Small intestine (tissue), 7 donors: ENCODE measurements at regions not wholly inside any gene's neighbourhood (a gene's known extent, or its start where the extent isn't known, plus 50 kb on each side); places are given as distances from the start of the nearest gene placed in this dataset.

Source experiments
- DNase-seq, 2 donors: peaks; one replicate each; pipeline versions ENCODE4 v3.0.0 to v3.0.0-alpha.2; 2013
- FAIRE-seq: peaks from 2 replicates; lab custom pipeline; 2012; peaks lifted over from hg19 to GRCh38; lab: Jason Lieb, UNC
- H3K27ac ChIP-seq, 3 donors: one replicate each; pipeline ENCODE4 v1.5.1; 2013; ENCODE audit warnings: low read length in 2 of 3, mild to moderate bottlenecking in 2 of 3, control low read depth in 1 of 3, inconsistent platforms in 1 of 3, low read depth in 1 of 3, moderate library complexity in 1 of 3
- H3K27me3 ChIP-seq, 3 donors: one replicate each; pipeline ENCODE4 v1.6.1; 2013; ENCODE audit warnings: low read length in 3 of 3, inconsistent platforms in 1 of 3; ENCODE audit not compliant: control insufficient read depth in 3 of 3, insufficient read depth in 3 of 3
- H3K36me3 ChIP-seq, 3 donors: one replicate each; pipeline ENCODE4 v1.6.1; 2013; ENCODE audit warnings: low read length in 3 of 3, inconsistent platforms in 1 of 3, low read depth in 1 of 3, mild to moderate bottlenecking in 1 of 3, moderate library complexity in 1 of 3; ENCODE audit not compliant: control insufficient read depth in 3 of 3, insufficient read depth in 2 of 3
- H3K4me1 ChIP-seq, 3 donors: one replicate each; pipeline ENCODE4 v1.6.1; 2013; ENCODE audit warnings: low read length in 2 of 3, inconsistent platforms in 1 of 3, low read depth in 1 of 3, mild to moderate bottlenecking in 1 of 3, moderate library complexity in 1 of 3; ENCODE audit not compliant: control insufficient read depth in 3 of 3, insufficient read depth in 2 of 3
- H3K4me3 ChIP-seq, 3 donors: one replicate each; pipeline ENCODE4 v1.5.1; 2013; ENCODE audit warnings: low read length in 3 of 3, control low read depth in 1 of 3, inconsistent platforms in 1 of 3, low read depth in 1 of 3, mild to moderate bottlenecking in 1 of 3, moderate library complexity in 1 of 3
- H3K9me3 ChIP-seq, 2 donors: one replicate each; pipeline ENCODE4 v1.6.1; 2013; ENCODE audit warnings: low read depth in 1 of 2, low read length in 1 of 2; ENCODE audit not compliant: control insufficient read depth in 2 of 2, insufficient read depth in 1 of 2
- WGBS, 3 donors: extraction: QIAGEN DNeasy Blood & Tissue Kit; methylation state at CpG; one replicate each; pipeline ENCODE4 v1.1.7; 2013; 5-methylcytosine and 5-hydroxymethylcytosine counted together
- donor health status: healthy with polysubstance abuse.
- donor health status: control.
- donor health status: control.
- donor health status: Bipolar disorder and iron deficiency.
- donor health status: healthy.

- DNase-seq (no peak), FAIRE-seq (no peak)
- Histone ChIP-seq H3K4me1 (no peaks in the 10 kb centered on the region), H3K27me3 (no peaks in the 10 kb centered on the region), H3K36me3 (no peaks in the 10 kb centered on the region), H3K4me3 (no peak overlapping the region), H3K27ac (no peak overlapping the region), H3K9me3 (no peaks in the 10 kb centered on the region)
- 81 to 85% (median 82%) methylated on average over 6 of the region's 6 CpGs for WGBS, 3 donors
Observed at GRCh38 chr18:75800331-75800648, 372.8 kb upstream of the SMIM21 start.

GRCh38 chr18:75799449-75800330, 372.2 kb upstream of the SMIM21 start:
- H3K27ac ChIP-seq, result no peak overlapping the region

GRCh38 chr18:75797046-75797445, 369.5 kb upstream of the SMIM21 start:
- no peaks in the 10 kb centered on the region for H3K9me3 ChIP-seq
- H3K27me3 ChIP-seq, result no peaks in the 10 kb centered on the region
- 61 to 84% (median 68%) methylated on average over 1 of the region's 1 CpG for WGBS, 3 donors
- no peak overlapping the region for H3K27ac ChIP-seq
- FAIRE-seq (no peak), DNase-seq (no peak)
- H3K36me3 ChIP-seq, result no peaks in the 10 kb centered on the region
- no peak overlapping the region for H3K4me3 ChIP-seq
- no peaks in the 10 kb centered on the region for H3K4me1 ChIP-seq

More at GRCh38 chr18:75799449-75800330, 372.2 kb upstream of the SMIM21 start:
- FAIRE-seq (no peak), DNase-seq (no peak)
- no peaks in the 10 kb centered on the region for H3K9me3 ChIP-seq
- 62 to 77% (median 62%) methylated on average over 10 of the region's 10 CpGs for WGBS, 3 donors
- H3K4me1 ChIP-seq, result no peaks in the 10 kb centered on the region
- no peaks in the 10 kb centered on the region for H3K36me3 ChIP-seq
- no peaks in the 10 kb centered on the region for H3K27me3 ChIP-seq
- no peak overlapping the region for H3K4me3 ChIP-seq

GRCh38 chr18:75790796-75791195, 363.3 kb upstream of the SMIM21 start:
- DNase-seq (no peak), FAIRE-seq (no peak)
- WGBS, 3 donors, result 77 to 85% (median 85%) methylated on average over 2 of the region's 2 CpGs
- H3K9me3 ChIP-seq, result peaks cover 0 to 4% of the 10 kb centered on the region in 2 donors
- H3K27ac ChIP-seq, result no peak overlapping the region
- H3K4me3 ChIP-seq, result no peak overlapping the region
- no peaks in the 10 kb centered on the region for H3K36me3 ChIP-seq
- no peaks in the 10 kb centered on the region for H3K4me1 ChIP-seq
- H3K27me3 ChIP-seq, result no peaks in the 10 kb centered on the region

DNA sequence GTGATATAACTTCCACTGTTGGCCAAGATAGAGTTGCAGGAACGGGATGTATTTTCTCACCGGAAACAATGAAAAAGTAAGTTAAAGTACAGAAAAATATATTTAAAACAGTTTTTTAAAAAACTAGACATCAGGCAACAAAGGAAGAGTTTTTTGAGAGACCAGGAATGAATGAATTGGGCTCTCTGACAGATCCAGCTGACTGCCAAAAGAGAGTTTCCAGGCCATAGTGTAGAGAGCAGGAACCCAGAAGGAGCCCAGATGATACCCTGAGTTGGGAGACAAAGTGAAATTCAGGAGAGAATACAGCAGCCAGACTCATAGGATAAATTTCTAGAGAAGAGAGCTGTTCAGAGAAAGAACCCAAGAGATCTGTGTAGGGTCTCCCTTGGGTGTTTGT, 362.6 kb upstream of the SMIM21 start:
- no peak for DNase-seq
- H3K27me3 ChIP-seq, result no peaks in the 10 kb centered on the region
- peaks cover 0 to 4% of the 10 kb centered on the region in 2 donors for H3K9me3 ChIP-seq
- no peak overlapping the region for H3K4me3 ChIP-seq
- FAIRE-seq, result no peak
- H3K27ac ChIP-seq, result no peak overlapping the region
- H3K4me1 ChIP-seq, result no peaks in the 10 kb centered on the region
- no peaks in the 10 kb centered on the region for H3K36me3 ChIP-seq
- WGBS, 3 donors, result 90 to 92% (median 92%) methylated on average over 2 of the region's 2 CpGs

GRCh38 chr18:75785834-75786233, 358.3 kb upstream of the SMIM21 start:
- WGBS, 3 donors, result 6 to 61% (median 26%) methylated on average over 3 of the region's 3 CpGs
- FAIRE-seq, result no peak

DNA sequence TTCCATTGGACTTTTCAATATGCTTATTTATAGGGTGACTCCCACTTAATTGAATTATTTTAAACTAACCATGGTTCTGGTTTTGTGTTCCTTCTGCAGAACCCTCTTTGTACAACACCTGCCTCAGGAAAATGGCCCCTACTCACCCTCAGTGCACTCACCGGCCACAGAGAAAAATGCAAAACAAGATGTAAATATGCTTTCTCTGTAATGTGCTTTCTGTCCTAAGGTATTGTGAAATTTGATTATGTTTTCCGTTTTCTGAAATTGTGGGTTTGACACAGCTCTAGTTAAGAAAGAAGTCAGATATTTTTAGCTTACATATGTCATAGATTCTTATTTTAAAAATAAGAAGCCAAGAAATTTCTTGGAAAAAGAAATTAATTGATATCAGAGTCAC, 357.7 kb upstream of the SMIM21 start:
- no peaks in the 10 kb centered on the region for H3K36me3 ChIP-seq
- H3K4me1 ChIP-seq, result no peaks in the 10 kb centered on the region
- 73 to 82% (median 73%) methylated on average over 2 of the region's 2 CpGs for WGBS, 3 donors
- H3K27ac ChIP-seq, result no peak overlapping the region
- FAIRE-seq, result no peak
- no peak for DNase-seq
- peaks cover 0 to 4% of the 10 kb centered on the region in 2 donors for H3K9me3 ChIP-seq
- H3K27me3 ChIP-seq, result no peaks in the 10 kb centered on the region
- H3K4me3 ChIP-seq, result no peak overlapping the region

More at GRCh38 chr18:75785834-75786233, 358.3 kb upstream of the SMIM21 start:
- DNase-seq, result no peak
- Histone ChIP-seq H3K27ac (no peak overlapping the region), H3K27me3 (no peaks in the 10 kb centered on the region), H3K4me1 (no peaks in the 10 kb centered on the region), H3K4me3 (no peak overlapping the region), H3K36me3 (no peaks in the 10 kb centered on the region), H3K9me3 (peaks cover 0 to 4% of the 10 kb centered on the region in 2 donors)

- no peak overlapping the region for H3K27ac ChIP-seq
- H3K27me3 ChIP-seq, result no peaks in the 10 kb centered on the region
- DNase-seq (no peak), FAIRE-seq (no peak)
- H3K4me1 ChIP-seq, result no peaks in the 10 kb centered on the region
- H3K4me3 ChIP-seq, result no peak overlapping the region
- peaks cover 0 to 4% of the 10 kb centered on the region in 2 donors for H3K9me3 ChIP-seq
- WGBS, 3 donors, result 43 to 78% (median 66%) methylated on average over 14 of the region's 14 CpGs
- H3K36me3 ChIP-seq, result no peaks in the 10 kb centered on the region
Observed at GRCh38 chr18:75784390-75784789, 356.9 kb upstream of the SMIM21 start.
